Fibroblast of the aortic adventitia (primary cell): ENCODE measurements at regions not wholly inside any gene's neighbourhood (a gene's known extent, or its start where the extent isn't known, plus 50 kb on each side); places are given as distances from the start of the nearest gene placed in this dataset.

Experiments used
- DNase-seq: peaks from one replicate; pipeline ENCODE4 v3.0.0-alpha.2; 2010; ENCODE audit warnings: low read depth
- H3K4me3 ChIP-seq: 2 replicates; pipeline ENCODE4 v1.5.1; 2011; ENCODE audit warnings: low read depth, mild to moderate bottlenecking, control low read depth, low read length, moderate library complexity
- CTCF ChIP-seq: IDR thresholded peaks from 2 replicates; pipeline ENCODE4 v1.5.1; 2011; ENCODE audit warnings: mild to moderate bottlenecking, low read length, control low read depth, inconsistent platforms; ENCODE audit not compliant: insufficient read depth

DNA sequence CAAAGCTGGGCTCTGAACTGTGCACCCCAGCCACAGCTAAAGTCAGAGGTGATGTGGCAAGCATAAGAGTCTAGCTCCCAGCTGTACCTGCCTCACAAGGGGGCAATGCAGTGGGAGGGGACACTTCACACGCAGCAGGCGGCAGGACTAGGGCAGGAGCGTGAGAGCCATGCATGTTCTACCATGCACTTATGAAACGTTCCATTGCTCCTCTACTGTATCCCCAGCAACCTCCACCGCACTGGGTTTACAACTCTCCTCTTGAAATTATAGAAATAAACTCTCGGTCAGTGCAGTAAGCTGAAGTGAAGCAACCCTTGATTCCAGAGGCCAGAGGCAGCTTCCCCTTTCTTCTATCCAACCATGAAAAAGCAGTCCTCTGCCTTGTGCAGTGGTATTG, 298.6 kb upstream of the STT3B start:
- no peak for DNase-seq
- TF ChIP-seq CTCF, result no peak
- no peak overlapping the region for H3K4me3 ChIP-seq

GRCh38 chr3:31235062-31235700, 297.5 kb upstream of the STT3B start:
- DNase-seq, result no peak
- H3K4me3 ChIP-seq, result no peak overlapping the region
- TF ChIP-seq CTCF, result no peak

DNA sequence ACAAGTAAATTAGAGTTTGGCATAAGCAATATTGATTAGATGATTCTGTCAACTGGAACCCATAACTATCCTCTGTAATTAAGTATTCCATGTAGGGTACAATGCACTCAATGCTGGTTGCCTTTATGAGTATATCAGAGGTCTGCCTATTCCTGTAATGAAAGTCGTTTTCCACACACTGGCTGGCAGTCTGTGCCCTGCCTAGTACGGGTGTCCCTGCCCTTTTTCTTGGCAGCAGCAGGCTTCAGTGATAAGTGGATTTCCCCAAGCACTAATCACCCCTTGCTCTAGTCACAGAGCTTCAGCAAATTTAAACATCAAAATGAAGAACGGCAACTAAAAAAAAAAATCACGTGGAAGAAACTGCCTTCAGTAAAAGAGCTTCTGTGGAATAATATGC, 294.8 kb upstream of the STT3B start:
- no peak for DNase-seq
- H3K4me3 ChIP-seq, result no peak overlapping the region
- no peak for TF ChIP-seq CTCF

GRCh38 chr3:31240013-31240412, 292.7 kb upstream of the STT3B start:
- DNase-seq, result no peak

DNA sequence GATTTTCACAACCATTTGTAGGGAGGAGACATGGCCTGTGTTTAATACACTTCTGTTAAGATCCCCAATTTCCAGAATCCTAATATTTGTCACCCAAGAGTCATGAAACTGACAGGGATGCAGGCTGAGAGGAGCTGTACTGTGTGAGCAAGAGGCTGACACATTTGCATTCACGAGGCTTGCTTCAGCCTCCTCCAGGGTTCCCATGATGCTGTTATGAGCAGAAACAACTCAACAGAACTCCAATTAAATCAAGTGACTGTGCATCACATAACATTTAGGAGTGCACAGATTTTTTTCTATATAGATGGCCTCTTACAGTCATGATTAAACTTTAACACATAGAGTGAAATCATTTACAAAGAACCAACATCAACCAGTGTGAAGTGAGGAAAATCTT, 292.3 kb upstream of the STT3B start:
- no peak for TF ChIP-seq CTCF
- DNase-seq, result no peak
- no peak overlapping the region for H3K4me3 ChIP-seq

More at GRCh38 chr3:31240013-31240412, 292.7 kb upstream of the STT3B start:
- TF ChIP-seq CTCF, result no peak
- H3K4me3 ChIP-seq, result no peak overlapping the region

- DNase-seq, result no peak
- TF ChIP-seq CTCF, result no peak
- H3K4me3 ChIP-seq, result no peak overlapping the region
Observed at GRCh38 chr3:31240874-31241273, 291.9 kb upstream of the STT3B start.

- TF ChIP-seq CTCF, result no peak
- H3K4me3 ChIP-seq, result no peak overlapping the region
- no peak for DNase-seq
Observed at GRCh38 chr3:31241533-31241932, 291.2 kb upstream of the STT3B start.
